RWPE1 (cell line): ENCODE measurements at regions not wholly inside any gene's neighbourhood (a gene's known extent, or its start where the extent isn't known, plus 50 kb on each side); places are given as distances from the start of the nearest gene placed in this dataset.

Experiments used
- CTCF ChIA-PET: fragments of 350-600 bp; sonication (Branson Sonifier 250); formaldehyde crosslinking; extraction: SDS; loops from one replicate; lab custom pipeline; 2021; lab: Yijun Ruan, JAX
- POLR2A ChIA-PET: fragments of 400-600 bp; formaldehyde crosslinking; extraction: SDS; loops from one replicate; lab custom pipeline; 2020; ENCODE audit warnings: antibody characterized with exemption; ENCODE audit not compliant: low non-redundant PET; lab: Yijun Ruan, JAX
- DNase-seq: peaks from one replicate; pipeline ENCODE4 v3.0.0; 2012; ENCODE audit warnings: low spot score
- H3K27ac ChIP-seq: fragments of 450-650 bp; 2 replicates; pipeline ENCODE4 v1.5.1; 2017
- TF ChIP-seq, protein P1 (sequence below): fragments of 450-650 bp; conservative IDR thresholded peaks from 2 replicates; pipeline ENCODE4 v1.5.1; 2017; ENCODE audit warnings: low read depth, mild to moderate bottlenecking

- no peak for DNase-seq
- TF ChIP-seq, protein P1, sequence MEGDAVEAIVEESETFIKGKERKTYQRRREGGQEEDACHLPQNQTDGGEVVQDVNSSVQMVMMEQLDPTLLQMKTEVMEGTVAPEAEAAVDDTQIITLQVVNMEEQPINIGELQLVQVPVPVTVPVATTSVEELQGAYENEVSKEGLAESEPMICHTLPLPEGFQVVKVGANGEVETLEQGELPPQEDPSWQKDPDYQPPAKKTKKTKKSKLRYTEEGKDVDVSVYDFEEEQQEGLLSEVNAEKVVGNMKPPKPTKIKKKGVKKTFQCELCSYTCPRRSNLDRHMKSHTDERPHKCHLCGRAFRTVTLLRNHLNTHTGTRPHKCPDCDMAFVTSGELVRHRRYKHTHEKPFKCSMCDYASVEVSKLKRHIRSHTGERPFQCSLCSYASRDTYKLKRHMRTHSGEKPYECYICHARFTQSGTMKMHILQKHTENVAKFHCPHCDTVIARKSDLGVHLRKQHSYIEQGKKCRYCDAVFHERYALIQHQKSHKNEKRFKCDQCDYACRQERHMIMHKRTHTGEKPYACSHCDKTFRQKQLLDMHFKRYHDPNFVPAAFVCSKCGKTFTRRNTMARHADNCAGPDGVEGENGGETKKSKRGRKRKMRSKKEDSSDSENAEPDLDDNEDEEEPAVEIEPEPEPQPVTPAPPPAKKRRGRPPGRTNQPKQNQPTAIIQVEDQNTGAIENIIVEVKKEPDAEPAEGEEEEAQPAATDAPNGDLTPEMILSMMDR: no peak
Measured at GRCh38 chr10:90432866-90433265, 425.0 kb downstream of the HTR7 start.

DNA sequence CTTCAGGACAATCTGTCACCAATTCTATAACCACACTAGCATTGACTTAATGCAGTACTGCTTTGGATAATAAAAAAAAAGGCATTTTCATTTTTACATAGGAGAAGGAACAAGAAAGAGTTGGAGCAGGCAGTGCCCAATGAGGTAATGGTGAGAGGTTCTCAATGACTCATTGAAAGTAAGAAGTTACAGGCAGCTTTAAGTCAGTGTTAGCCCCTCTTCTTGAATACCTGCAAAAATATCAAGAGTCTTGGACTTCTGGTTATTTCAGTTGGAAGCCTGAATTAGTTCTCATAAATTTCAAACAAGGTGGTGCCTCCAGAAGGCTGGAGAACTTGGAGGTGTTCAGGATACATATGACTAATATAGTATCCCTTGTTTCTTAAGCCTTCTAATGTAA lies 422.5 kb downstream of the HTR7 start:
- no peak for DNase-seq
- ChIA-PET CTCF (no interaction called here), POLR2A (no interaction called here)
- TF ChIP-seq, protein P1: no peak
- no peak overlapping the region for H3K27ac ChIP-seq

More at GRCh38 chr10:90432866-90433265, 425.0 kb downstream of the HTR7 start:
- H3K27ac ChIP-seq: no peak overlapping the region
- CTCF ChIA-PET: interaction anchor here (0.7 kb wide), 1 partner anchor 323 kb away, joined by 3 read pairs; no protein-coding TSS in a partner anchor
- POLR2A ChIA-PET: no interaction called here

DNA sequence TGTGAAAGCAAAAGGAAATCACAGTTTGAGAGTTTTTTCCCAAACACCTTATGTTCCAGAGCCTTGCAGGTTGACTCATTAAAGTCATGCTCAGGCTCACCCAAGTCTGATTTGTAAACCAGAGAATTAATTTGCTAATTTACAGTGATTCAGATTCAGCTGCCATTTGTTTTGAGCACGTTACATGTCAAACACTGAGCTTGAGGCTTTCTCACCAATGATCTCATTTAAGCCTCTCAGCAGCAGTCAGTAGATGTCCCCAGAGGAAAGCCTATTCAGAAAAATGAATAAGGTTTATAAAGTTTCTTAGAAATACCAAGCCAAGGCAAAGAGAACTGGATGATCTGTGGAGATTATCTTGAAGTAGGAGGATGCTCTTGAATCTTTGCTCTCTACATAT lies 420.4 kb downstream of the HTR7 start:
- TF ChIP-seq, protein P1: no peak
- CTCF ChIA-PET: no interaction called here
- H3K27ac ChIP-seq: no peak overlapping the region
- POLR2A ChIA-PET: no interaction called here
- DNase-seq: no peak

GRCh38 chr10:90440870-90441269 lies 417.0 kb downstream of the HTR7 start:
- ChIA-PET POLR2A (no interaction called here), CTCF (interaction anchor here (0.7 kb wide), 1 partner anchor 152 kb away, joined by 3 read pairs; no protein-coding TSS in a partner anchor)
- TF ChIP-seq, protein P1: no peak
- DNase-seq: no peak
- H3K27ac ChIP-seq: no peak overlapping the region

DNA sequence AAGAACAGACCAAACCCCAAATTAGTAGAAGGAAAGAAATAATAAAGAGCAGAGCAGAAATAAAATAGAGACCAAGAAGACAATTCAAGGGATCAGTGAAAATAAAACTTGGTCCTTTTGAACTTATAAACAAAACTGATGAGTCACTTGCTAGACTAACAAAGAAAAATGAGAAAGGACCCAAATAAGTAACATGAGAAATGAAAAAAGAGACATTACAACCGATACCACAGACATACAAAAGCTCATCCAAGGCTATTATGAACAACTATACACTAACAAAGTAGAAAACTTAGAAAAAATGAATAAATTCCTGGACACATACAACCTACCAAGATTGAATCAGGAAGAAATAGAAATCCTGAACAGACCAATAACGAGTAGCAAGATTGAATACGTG lies 414.5 kb downstream of the HTR7 start:
- CTCF ChIA-PET: interaction anchor here (0.6 kb wide), 1 partner anchor 1651 kb away, joined by 3 read pairs; no protein-coding TSS in a partner anchor
- no peak for DNase-seq
- H3K27ac ChIP-seq: no peak overlapping the region
- TF ChIP-seq, protein P1: no peak
- POLR2A ChIA-PET: no interaction called here

- H3K27ac ChIP-seq: no peak overlapping the region
- TF ChIP-seq, protein P1: no peak
- ChIA-PET CTCF (no interaction called here), POLR2A (no interaction called here)
- no peak for DNase-seq
Measured at GRCh38 chr10:90447831-90448230, 410.0 kb downstream of the HTR7 start.
